Mesenchymal stem cell (in vitro differentiated cells and primary cell): ENCODE measurements at regions not wholly inside any gene's neighbourhood (a gene's known extent, or its start where the extent isn't known, plus 50 kb on each side); places are given as distances from the start of the nearest gene placed in this dataset.

ENCODE experiments used
- DNase-seq: peaks from one replicate; pipeline ENCODE4 v3.0.0-alpha.2; 2013
- H2AFZ ChIP-seq: one replicate; pipeline ENCODE4 v1.6.1; 2013; ENCODE audit warnings: low read depth, mild to moderate bottlenecking, control low read depth, inconsistent platforms, low read length, moderate library complexity
- H2AK5ac ChIP-seq: 2 replicates; pipeline ENCODE4 v1.6.1; 2013; ENCODE audit warnings: low read length, moderate library complexity, mild to moderate bottlenecking, inconsistent platforms; ENCODE audit not compliant: severe bottlenecking
- H2BK120ac ChIP-seq: one replicate; pipeline ENCODE4 v1.6.1; 2013; ENCODE audit warnings: low read depth, mild to moderate bottlenecking, inconsistent platforms, low read length, moderate library complexity
- H2BK12ac ChIP-seq, 2 experiments: one replicate each; pipeline ENCODE4 v1.6.1; 2013; ENCODE audit warnings: inconsistent platforms in 2 of 2, low read length in 2 of 2, mild to moderate bottlenecking in 2 of 2, moderate library complexity in 2 of 2, control low read depth in 1 of 2
- H2BK15ac ChIP-seq: one replicate; pipeline ENCODE4 v1.6.1; 2013; ENCODE audit warnings: mild to moderate bottlenecking, low read depth, inconsistent platforms; ENCODE audit not compliant: poor library complexity, severe bottlenecking
- H2BK5ac ChIP-seq: 2 replicates; pipeline ENCODE4 v1.6.1; 2013; ENCODE audit warnings: low read depth, mild to moderate bottlenecking, low read length, control low read depth, inconsistent platforms; ENCODE audit not compliant: poor library complexity, severe bottlenecking
- H3K14ac ChIP-seq, 2 experiments: one replicate each; pipeline ENCODE4 v1.6.1; 2013; ENCODE audit warnings: inconsistent platforms in 2 of 2, low read length in 2 of 2, control low read depth in 1 of 2, mild to moderate bottlenecking in 1 of 2, moderate library complexity in 1 of 2
- H3K18ac ChIP-seq, 2 experiments: one replicate each; pipeline ENCODE4 v1.6.1; 2013; ENCODE audit warnings: inconsistent platforms in 2 of 2, low read length in 2 of 2, control low read depth in 1 of 2, low read depth in 1 of 2, mild to moderate bottlenecking in 1 of 2
- H3K23ac ChIP-seq, 2 experiments: one replicate each; pipeline ENCODE4 v1.6.1; 2013; ENCODE audit warnings: inconsistent platforms in 2 of 2, low read length in 2 of 2, mild to moderate bottlenecking in 2 of 2, moderate library complexity in 2 of 2, control low read depth in 1 of 2
- H3K27ac ChIP-seq: 2 replicates; pipeline ENCODE4 v1.5.1; 2013; ENCODE audit warnings: mild to moderate bottlenecking, moderate library complexity, low read length, control low read depth, inconsistent platforms; ENCODE audit not compliant: poor library complexity, severe bottlenecking
- H3K27me3 ChIP-seq, 2 experiments: 2 replicates each; pipeline versions ENCODE4 v1.6.1 to v1.7.0; 2013; ENCODE audit warnings: low read length in 2 of 2, mild to moderate bottlenecking in 2 of 2, moderate library complexity in 2 of 2, control low read depth in 1 of 2, inconsistent platforms in 1 of 2; ENCODE audit not compliant: control insufficient read depth in 1 of 2, insufficient read depth in 1 of 2
- H3K36me3 ChIP-seq, 2 experiments: 2 replicates each; pipeline versions ENCODE4 v1.6.1 to v1.7.0; 2013; ENCODE audit warnings: low read length in 2 of 2, control low read depth in 1 of 2, inconsistent platforms in 1 of 2, low read depth in 1 of 2, mild to moderate bottlenecking in 1 of 2; ENCODE audit not compliant: insufficient read depth in 2 of 2, control insufficient read depth in 1 of 2
- H3K4ac ChIP-seq, 2 experiments: one replicate each; pipeline ENCODE4 v1.6.1; 2013; ENCODE audit warnings: inconsistent platforms in 2 of 2, low read length in 2 of 2, mild to moderate bottlenecking in 2 of 2, moderate library complexity in 2 of 2, control low read depth in 1 of 2, low read depth in 1 of 2
- H3K4me1 ChIP-seq: 2 replicates; pipeline ENCODE4 v1.6.1; 2013; ENCODE audit warnings: low read depth, low read length, control low read depth; ENCODE audit not compliant: control insufficient read depth, insufficient read depth
- H3K4me2 ChIP-seq: 2 replicates; pipeline ENCODE4 v1.6.1; 2013; ENCODE audit warnings: low read length, mild to moderate bottlenecking, inconsistent platforms; ENCODE audit not compliant: poor library complexity, severe bottlenecking
- H3K4me3 ChIP-seq, 2 experiments: 2 replicates each; pipeline versions ENCODE4 v1.5.1 to v1.7.0; 2013; ENCODE audit warnings: low read length in 2 of 2, mild to moderate bottlenecking in 2 of 2, control low read depth in 1 of 2, low read depth in 1 of 2; ENCODE audit not compliant: insufficient read depth in 1 of 2
- H3K79me1 ChIP-seq: replicated peaks from 2 replicates; pipeline ENCODE4 v1.6.1; 2013; ENCODE audit warnings: mild to moderate bottlenecking, control low read depth, low read length, inconsistent platforms; ENCODE audit not compliant: poor library complexity, severe bottlenecking
- H3K9ac ChIP-seq: 2 replicates; pipeline ENCODE4 v1.7.0; 2013; ENCODE audit warnings: mild to moderate bottlenecking, low read length, moderate library complexity
- H3K9me3 ChIP-seq: 2 replicates; pipeline ENCODE4 v1.7.0; 2013; ENCODE audit warnings: mild to moderate bottlenecking, low read length; ENCODE audit not compliant: control insufficient read depth
- H4K8ac ChIP-seq: one replicate; pipeline ENCODE4 v1.6.1; 2013; ENCODE audit warnings: inconsistent platforms, mild to moderate bottlenecking, low read length, moderate library complexity
- H4K91ac ChIP-seq: one replicate; pipeline ENCODE4 v1.6.1; 2013; ENCODE audit warnings: mild to moderate bottlenecking, low read length, inconsistent platforms
- WGBS: methylation state at CpG from one replicate; pipeline ENCODE4 v1.1.7; 2013; ENCODE audit warnings: mixed read lengths; 5-methylcytosine and 5-hydroxymethylcytosine counted together

GRCh38 chr4:129189630-129190029 is 93.7 kb downstream of the C4orf33 start:
- 81% methylated on average over 4 of the region's 4 CpGs for WGBS
- Histone ChIP-seq H2AFZ (no peak overlapping the region), H4K91ac (no peak overlapping the region), H3K23ac (no peak overlapping the region), H3K18ac (no peak overlapping the region), H2BK120ac (no peak overlapping the region), H2BK5ac (no peak overlapping the region), H3K4me1 (no peaks in the 10 kb centered on the region), H3K79me1 (no peaks in the 10 kb centered on the region), H3K27ac (no peak overlapping the region), H3K27me3 (no peaks in the 10 kb centered on the region), H3K14ac (no peak overlapping the region), H2AK5ac (no peak overlapping the region), H3K4ac (no peak overlapping the region), H3K4me3 (no peak overlapping the region), H3K9me3 (peaks cover 8% of the 10 kb centered on the region), H3K9ac (no peak overlapping the region), H4K8ac (no peak overlapping the region), H3K4me2 (no peak overlapping the region), H2BK12ac (no peak overlapping the region), H2BK15ac (no peak overlapping the region), H3K36me3 (no peaks in the 10 kb centered on the region)
- no peak for DNase-seq

DNA sequence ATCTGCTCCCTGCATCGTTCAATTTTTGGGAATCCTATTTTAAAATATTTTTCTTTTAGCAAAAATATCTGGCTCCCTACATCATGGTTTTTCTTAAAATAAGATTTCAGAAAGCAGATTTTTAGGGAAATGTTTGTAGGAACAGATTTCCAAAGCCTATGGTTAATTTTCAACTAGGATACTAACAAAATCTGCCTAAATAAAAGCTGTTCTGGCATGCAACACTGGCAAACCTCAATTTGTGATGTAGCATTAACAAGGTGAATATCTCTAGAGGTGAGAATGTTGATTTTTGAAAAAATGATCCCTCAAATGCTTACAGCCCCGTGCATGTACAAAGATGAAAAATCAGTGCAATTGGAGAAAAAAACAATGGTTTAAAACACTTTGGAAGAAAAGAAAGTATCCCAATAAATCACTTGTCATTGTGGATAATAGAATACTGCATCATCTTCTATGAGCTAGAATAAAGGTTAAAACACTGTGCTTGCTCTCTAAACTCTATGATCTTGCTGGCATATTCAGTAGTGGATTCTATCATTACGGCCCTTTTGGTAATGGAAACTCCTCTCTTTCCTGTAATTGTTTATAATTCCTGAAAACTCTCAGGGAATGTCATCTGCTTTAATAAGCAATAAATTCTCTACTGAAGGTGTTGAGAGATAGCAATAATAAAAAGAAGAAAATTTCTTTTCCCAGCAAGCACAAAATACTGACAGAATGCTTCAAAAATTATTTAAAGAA is 97.6 kb downstream of the C4orf33 start:
- H3K4me2 ChIP-seq = no peak overlapping the region
- H3K9me3 ChIP-seq = no peaks in the 10 kb centered on the region
- no peak overlapping the region for H3K9ac ChIP-seq
- no peak overlapping the region for H2BK12ac ChIP-seq
- no peak overlapping the region for H2BK120ac ChIP-seq
- no peak overlapping the region for H3K23ac ChIP-seq
- no peak overlapping the region for H3K27ac ChIP-seq
- no peaks in the 10 kb centered on the region for H3K27me3 ChIP-seq
- H3K36me3 ChIP-seq = no peaks in the 10 kb centered on the region
- no peak overlapping the region for H3K4ac ChIP-seq
- no peak overlapping the region for H2BK15ac ChIP-seq
- H4K91ac ChIP-seq = no peak overlapping the region
- 100% methylated on average over 1 of the region's 3 CpGs for WGBS
- no peaks in the 10 kb centered on the region for H3K79me1 ChIP-seq
- no peak overlapping the region for H2AK5ac ChIP-seq
- no peak overlapping the region for H3K4me3 ChIP-seq
- no peak overlapping the region for H4K8ac ChIP-seq
- H3K18ac ChIP-seq = no peak overlapping the region
- no peak overlapping the region for H2AFZ ChIP-seq
- no peak for DNase-seq
- no peaks in the 10 kb centered on the region for H3K4me1 ChIP-seq
- H3K14ac ChIP-seq = no peak overlapping the region
- no peak overlapping the region for H2BK5ac ChIP-seq

DNA sequence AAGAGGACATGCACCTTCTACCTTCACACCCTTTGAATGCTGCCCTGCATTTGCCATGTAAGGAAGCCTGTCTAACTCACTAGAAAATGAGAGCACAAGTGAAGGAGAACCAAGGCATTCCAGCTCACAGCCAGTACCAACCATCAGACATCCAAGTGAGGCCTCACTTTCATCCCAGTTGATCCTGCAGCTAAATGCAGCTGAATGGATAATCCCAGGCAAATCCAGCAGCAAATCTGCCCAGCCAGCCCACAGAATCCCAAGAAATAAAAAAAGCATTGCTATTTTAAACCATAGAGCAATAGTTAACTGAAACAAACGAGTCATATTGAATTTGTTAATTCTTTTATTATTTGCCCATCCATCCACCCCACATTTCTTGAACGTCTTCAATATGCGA is 112.5 kb downstream of the C4orf33 start:
- 94% methylated on average over 3 of the region's 3 CpGs for WGBS
- H2BK15ac ChIP-seq = no peak overlapping the region

DNA sequence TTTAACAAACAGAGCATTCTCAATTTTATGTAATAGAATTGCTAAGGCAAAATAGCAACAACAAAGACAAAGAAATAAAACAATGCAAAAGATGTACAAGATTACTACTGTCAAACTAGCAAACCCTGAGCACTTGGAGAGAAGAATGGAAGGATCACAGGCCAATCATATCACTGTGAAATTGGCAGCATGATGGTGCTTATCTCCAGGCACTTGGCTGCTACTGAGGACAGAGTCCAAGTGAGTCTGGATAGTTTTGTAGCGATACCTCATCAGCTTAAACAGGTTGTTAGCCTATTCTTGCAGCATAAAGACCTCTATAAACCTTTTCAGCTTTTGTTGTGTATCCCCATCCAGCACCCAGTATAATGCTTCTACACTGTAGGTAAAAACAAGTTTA is 117.7 kb downstream of the C4orf33 start:
- H2BK12ac ChIP-seq = no peak overlapping the region
- no peak for DNase-seq
- no peak overlapping the region for H3K9ac ChIP-seq
- no peak overlapping the region for H4K91ac ChIP-seq
- H3K4me1 ChIP-seq = no peaks in the 10 kb centered on the region
- no peak overlapping the region for H3K27ac ChIP-seq
- H2BK5ac ChIP-seq = no peak overlapping the region
- no peak overlapping the region for H2BK120ac ChIP-seq
- no peak overlapping the region for H3K4ac ChIP-seq
- H3K18ac ChIP-seq = no peak overlapping the region
- no peak overlapping the region for H3K23ac ChIP-seq
- no peaks in the 10 kb centered on the region for H3K79me1 ChIP-seq
- H2AFZ ChIP-seq = no peak overlapping the region
- no peaks in the 10 kb centered on the region for H3K27me3 ChIP-seq
- H2AK5ac ChIP-seq = no peak overlapping the region
- no peak overlapping the region for H3K4me2 ChIP-seq
- H3K36me3 ChIP-seq = no peaks in the 10 kb centered on the region
- no peaks in the 10 kb centered on the region for H3K9me3 ChIP-seq
- H3K4me3 ChIP-seq = no peak overlapping the region
- no peak overlapping the region for H2BK15ac ChIP-seq
- no peak overlapping the region for H3K14ac ChIP-seq
- no peak overlapping the region for H4K8ac ChIP-seq
- 100% methylated on average over 1 of the region's 1 CpG for WGBS

More for the DNA sequence above, 112.5 kb downstream of the C4orf33 start:
- no peak overlapping the region for H2BK120ac ChIP-seq
- no peak overlapping the region for H3K4ac ChIP-seq
- no peak overlapping the region for H3K23ac ChIP-seq
- no peak overlapping the region for H2AK5ac ChIP-seq
- no peak overlapping the region for H3K27ac ChIP-seq
- no peak overlapping the region for H3K9ac ChIP-seq
- no peak overlapping the region for H3K18ac ChIP-seq
- no peaks in the 10 kb centered on the region for H3K27me3 ChIP-seq
- no peaks in the 10 kb centered on the region for H3K4me1 ChIP-seq
- H4K8ac ChIP-seq = peak overlapping the region; percentile 23
- H2BK5ac ChIP-seq = no peak overlapping the region
- H2BK12ac ChIP-seq = no peak overlapping the region
- no peak overlapping the region for H3K4me3 ChIP-seq
- no peak overlapping the region for H2AFZ ChIP-seq
- DNase-seq = no peak
- no peak overlapping the region for H4K91ac ChIP-seq
- no peak overlapping the region for H3K14ac ChIP-seq
- H3K4me2 ChIP-seq = no peak overlapping the region
- H3K79me1 ChIP-seq = no peaks in the 10 kb centered on the region
- H3K9me3 ChIP-seq = no peaks in the 10 kb centered on the region
- H3K36me3 ChIP-seq = no peaks in the 10 kb centered on the region
